Fibroblast of pulmonary artery (primary cell): ENCODE measurements at regions not wholly inside any gene's neighbourhood (a gene's known extent, or its start where the extent isn't known, plus 50 kb on each side); places are given as distances from the start of the nearest gene placed in this dataset.

Source experiments
- DNase-seq: peaks from one replicate; pipeline ENCODE4 v3.0.0-alpha.2; 2010; ENCODE audit warnings: low read depth
- H3K4me3 ChIP-seq: replicated peaks from 2 replicates; pipeline ENCODE4 v1.5.1; 2011; ENCODE audit warnings: low read depth, mild to moderate bottlenecking, control low read depth, low read length, moderate library complexity
- TF ChIP-seq, protein P1 (sequence below): IDR thresholded peaks from 2 replicates; pipeline ENCODE4 v1.5.1; 2011; ENCODE audit warnings: mild to moderate bottlenecking, control low read depth, low read length, inconsistent platforms; ENCODE audit errors: missing control alignments

DNA sequence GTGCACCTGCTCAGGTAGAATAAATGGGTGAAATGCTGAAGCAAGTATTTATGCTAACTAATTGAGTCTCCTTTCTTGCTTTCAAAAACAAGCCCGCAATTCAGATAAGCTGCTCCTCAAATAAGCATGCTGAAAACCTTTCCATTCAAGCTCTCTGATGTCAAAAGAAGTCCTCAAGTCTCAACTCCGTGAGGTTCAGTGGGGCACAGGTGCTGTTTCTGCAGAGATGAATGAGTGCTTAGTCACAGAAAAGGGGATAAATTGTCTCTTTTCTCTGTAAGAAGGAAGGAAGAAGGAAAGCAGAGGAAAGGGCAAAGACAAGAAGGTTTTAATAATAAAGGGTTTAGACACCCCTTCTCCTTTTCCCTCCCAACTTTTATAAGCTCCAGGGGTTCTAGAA lies 229.8 kb upstream of the NPY start:
- TF ChIP-seq, protein P1, sequence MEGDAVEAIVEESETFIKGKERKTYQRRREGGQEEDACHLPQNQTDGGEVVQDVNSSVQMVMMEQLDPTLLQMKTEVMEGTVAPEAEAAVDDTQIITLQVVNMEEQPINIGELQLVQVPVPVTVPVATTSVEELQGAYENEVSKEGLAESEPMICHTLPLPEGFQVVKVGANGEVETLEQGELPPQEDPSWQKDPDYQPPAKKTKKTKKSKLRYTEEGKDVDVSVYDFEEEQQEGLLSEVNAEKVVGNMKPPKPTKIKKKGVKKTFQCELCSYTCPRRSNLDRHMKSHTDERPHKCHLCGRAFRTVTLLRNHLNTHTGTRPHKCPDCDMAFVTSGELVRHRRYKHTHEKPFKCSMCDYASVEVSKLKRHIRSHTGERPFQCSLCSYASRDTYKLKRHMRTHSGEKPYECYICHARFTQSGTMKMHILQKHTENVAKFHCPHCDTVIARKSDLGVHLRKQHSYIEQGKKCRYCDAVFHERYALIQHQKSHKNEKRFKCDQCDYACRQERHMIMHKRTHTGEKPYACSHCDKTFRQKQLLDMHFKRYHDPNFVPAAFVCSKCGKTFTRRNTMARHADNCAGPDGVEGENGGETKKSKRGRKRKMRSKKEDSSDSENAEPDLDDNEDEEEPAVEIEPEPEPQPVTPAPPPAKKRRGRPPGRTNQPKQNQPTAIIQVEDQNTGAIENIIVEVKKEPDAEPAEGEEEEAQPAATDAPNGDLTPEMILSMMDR = no peak
- H3K4me3 ChIP-seq = no peak overlapping the region
- DNase-seq = no peak

DNA sequence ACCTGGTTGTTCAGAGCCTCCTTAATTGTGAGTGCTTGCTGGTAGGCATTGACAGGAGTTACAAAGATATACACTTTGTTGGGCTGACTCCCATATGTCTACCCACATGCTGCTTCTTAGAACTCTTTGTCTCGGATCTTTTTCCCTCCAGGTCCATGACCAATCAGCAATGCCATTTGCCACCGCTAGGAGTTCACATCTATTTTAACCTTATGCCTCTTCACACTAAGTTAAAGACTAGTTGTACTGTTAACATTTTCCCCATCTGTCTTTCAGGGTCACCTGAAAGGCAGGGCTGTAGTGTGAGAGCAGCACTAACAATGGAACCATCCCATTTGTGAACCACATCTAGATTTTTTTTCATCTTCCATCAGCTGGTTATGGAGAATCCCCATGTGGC lies 226.7 kb upstream of the NPY start:
- TF ChIP-seq, protein P1 = no peak
- no peak for DNase-seq
- no peak overlapping the region for H3K4me3 ChIP-seq

DNA sequence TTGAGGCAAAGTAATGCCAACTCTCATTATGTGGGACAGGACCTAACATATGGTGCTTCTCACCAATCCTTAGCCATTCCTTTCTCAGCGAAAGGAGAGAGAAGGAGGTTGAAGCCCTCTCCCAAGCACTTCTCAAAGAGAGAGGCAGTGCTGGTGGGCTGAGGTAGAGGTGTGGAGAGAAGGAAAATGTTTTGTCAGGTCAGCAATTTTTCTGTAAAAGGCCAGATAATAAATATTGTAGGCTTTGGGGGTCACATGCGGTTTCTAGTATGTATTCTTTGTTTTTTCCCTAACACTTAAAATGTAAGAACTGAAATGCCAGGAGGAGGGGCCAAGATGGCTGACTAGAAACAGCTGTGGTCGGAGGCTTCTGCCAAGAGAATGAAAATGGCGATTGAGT lies 225.0 kb upstream of the NPY start:
- TF ChIP-seq, protein P1 = no peak
- no peak overlapping the region for H3K4me3 ChIP-seq
- no peak for DNase-seq

DNA sequence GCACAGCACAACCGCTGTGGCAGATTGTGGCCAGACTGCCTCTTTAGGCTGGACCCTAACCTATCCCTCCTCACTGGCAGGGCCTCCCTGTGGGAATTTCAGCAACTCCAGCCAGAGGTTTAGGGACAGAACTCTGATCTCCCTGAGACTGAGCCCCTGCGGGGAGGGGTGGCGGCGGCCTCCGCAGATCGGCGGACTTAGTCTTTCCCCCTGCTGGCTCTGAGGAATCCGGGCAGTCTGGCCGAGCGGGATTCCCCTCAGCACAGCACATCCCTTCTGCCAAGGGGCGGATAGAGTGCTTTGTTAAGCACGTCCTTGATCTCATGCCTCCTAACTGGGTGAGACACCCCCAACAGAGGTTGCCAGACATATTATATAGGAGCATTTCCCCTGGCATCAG lies 224.2 kb upstream of the NPY start:
- no peak for DNase-seq
- TF ChIP-seq, protein P1 = no peak
- no peak overlapping the region for H3K4me3 ChIP-seq

DNA sequence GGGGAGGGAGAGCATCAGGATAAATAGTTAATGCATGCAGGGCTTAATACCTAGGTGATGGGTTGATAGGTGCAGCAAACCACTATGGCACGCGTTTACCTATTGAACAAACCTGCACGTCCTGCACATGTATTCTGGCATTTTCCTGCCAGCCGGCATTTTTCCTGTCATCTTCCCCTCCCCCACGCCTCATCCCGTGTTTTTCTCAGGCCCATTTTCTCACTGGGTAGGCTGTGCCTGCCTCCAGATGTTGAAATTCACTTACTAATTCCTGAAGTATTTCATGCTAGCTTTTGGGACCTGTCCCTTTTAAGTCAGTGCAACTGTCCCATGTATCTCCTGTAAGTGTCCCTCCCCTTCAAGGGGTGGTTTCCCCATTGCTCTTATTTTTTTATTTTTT lies 220.3 kb upstream of the NPY start:
- TF ChIP-seq, protein P1 = no peak
- no peak overlapping the region for H3K4me3 ChIP-seq
- no peak for DNase-seq

DNA sequence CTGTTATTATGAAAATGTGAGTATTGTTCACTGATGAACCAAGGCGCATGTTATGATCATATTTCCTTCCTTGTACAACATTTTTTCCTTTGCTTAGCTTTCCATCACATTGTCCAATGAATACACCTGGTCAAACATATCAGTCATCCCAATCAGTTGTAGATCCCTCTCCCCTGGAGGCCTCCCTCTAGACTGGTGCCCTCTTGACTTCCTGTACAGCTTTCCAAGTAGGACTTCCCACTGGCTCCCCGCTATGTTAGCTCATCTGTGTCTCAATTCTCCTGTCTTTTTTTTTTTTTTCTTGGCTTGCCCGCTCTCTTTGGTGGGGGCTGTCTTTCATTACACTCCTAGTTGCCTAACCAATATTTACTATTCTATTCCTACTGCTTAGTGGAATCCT lies 214.2 kb upstream of the NPY start:
- no peak for DNase-seq
- H3K4me3 ChIP-seq = no peak overlapping the region
- TF ChIP-seq, protein P1 = no peak

DNA sequence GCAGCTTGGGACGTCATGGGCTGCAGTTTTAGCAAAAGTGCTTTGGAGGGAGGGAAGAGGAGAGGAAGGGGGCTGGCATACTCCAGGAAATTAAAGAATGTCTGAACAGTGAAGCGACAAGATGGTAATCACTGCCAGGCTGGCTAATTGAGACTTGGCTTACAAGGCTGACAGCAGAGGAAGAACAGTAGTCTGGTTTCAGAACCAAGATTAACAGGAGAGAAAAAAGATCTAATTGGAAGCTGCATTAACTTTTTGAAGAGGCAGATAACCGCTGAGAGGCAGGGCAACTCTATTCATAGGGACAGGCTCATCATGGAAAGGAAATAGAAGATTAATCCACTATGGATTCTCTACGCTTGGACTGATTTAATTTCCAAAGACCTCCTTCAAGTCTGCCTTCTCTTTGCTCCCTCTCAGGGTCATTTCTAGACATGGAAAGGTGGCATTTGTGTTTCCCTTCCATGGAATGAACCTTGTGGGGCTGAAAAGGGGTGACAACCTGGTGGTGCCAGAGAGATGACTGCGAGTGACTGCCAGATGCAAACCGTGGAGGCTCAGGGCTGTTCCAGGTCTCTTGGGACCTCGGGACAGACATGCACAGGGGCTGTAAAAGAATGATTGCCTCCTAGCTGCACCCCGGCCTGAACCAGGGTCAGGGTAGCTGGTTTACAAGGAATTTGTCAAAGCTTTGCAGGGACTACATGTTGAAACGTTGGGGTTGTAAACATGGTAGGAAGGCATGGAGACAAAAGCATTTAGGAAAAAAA lies 210.2 kb upstream of the NPY start:
- TF ChIP-seq, protein P1 = no peak
- no peak for DNase-seq
- H3K4me3 ChIP-seq = no peak overlapping the region
